ENCODE measurements at regions not wholly inside any gene's neighbourhood (a gene's known extent, or its start where the extent isn't known, plus 50 kb on each side); places are given as distances from the start of the nearest gene placed in this dataset.

DNA sequence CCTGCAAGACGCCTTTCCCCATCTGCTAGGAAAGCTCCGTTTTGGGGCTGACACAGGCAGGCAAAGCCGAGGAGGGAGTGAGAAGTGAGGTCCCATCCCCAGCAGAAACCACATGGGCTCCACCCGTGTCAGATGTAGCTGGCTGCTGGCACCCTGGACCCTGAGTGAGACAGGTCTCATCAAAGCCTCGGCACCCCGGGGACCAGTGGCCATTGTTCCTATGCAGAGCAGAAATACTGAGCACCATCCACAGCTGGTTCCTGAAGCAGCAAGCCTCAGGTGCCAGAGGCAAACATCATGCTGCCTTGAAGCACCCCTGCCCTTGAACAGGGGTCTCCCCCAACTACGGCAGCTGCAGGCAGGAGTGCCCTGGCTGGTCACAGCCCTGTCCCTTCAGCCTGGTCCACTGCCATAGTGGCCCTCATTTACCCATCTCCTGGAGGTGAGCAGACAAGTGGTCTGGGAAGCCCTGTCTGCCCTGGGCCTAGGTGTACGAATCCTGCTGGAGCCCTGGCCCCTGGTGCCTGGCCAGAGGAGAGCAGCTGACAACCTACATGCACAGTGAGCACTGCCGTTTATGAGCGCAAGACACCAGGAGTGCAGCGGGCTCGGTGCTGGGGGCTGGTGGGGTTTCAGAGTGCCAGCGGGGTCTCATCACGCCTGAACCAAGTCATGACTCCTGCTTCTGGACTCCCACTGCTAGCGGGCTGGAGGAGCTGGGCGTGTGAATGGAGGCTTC lies 289.8 kb upstream of the RTL1 start:
- 82 to 83% methylated on average over 16 of the region's 16 CpGs for WGBS, 2 donors
- intact Hi-C loops (cut with DNase I), result no loop called here
- DNase-seq, result no peak

DNA sequence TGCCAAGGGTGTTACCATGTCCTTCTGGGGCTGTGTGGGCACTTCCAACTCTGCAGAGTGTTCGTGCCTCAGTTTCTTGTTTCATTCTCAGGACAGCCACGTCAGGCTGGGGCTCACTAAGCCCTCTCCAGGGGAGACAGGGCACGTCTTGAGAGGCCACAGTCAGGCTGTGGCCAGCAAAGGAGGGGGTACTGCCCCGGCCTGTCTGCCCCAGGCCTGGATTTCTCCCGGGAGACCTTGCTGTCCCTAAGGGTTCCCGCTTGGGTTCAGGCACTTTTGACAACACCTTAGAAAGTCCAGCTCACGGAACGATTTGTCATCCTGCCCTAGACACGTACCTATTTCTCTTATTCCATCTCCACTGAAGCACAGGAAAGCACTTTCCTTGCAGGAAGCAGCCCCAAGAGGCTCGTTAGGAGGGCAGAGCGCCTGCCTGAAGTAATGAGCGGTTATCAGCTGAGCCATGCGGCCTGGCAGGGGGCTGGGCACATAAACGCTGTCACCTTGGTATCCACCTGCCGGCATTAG lies 290.4 kb upstream of the RTL1 start:
- Histone ChIP-seq H3K36me3 (no peaks in the 10 kb centered on the region), H3K9me3 (no peaks in the 10 kb centered on the region), H3K27ac (no peak overlapping the region), H3K27me3 (peaks cover 0 to 31% (median 14%) of the 10 kb centered on the region in 7 donors), H3K4me1 (no peaks in the 10 kb centered on the region), H3K4me3 (no peak overlapping the region)
- ATAC-seq (no peak), DNase-seq (no peak)
- intact Hi-C loops (cut with DNase I), result no loop called here
- TF ChIP-seq, protein P1, sequence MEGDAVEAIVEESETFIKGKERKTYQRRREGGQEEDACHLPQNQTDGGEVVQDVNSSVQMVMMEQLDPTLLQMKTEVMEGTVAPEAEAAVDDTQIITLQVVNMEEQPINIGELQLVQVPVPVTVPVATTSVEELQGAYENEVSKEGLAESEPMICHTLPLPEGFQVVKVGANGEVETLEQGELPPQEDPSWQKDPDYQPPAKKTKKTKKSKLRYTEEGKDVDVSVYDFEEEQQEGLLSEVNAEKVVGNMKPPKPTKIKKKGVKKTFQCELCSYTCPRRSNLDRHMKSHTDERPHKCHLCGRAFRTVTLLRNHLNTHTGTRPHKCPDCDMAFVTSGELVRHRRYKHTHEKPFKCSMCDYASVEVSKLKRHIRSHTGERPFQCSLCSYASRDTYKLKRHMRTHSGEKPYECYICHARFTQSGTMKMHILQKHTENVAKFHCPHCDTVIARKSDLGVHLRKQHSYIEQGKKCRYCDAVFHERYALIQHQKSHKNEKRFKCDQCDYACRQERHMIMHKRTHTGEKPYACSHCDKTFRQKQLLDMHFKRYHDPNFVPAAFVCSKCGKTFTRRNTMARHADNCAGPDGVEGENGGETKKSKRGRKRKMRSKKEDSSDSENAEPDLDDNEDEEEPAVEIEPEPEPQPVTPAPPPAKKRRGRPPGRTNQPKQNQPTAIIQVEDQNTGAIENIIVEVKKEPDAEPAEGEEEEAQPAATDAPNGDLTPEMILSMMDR (IDR thresholded peaks at IDR 0.05), result no peak
- WGBS, 2 donors, result 64% methylated on average over 15 of the region's 15 CpGs

More for the DNA sequence above, 289.8 kb upstream of the RTL1 start:
- H3K27me3 ChIP-seq, result peaks cover 0 to 31% (median 14%) of the 10 kb centered on the region in 7 donors
- TF ChIP-seq, protein P1 (IDR thresholded peaks at IDR 0.05), result no peak
- H3K36me3 ChIP-seq, result no peaks in the 10 kb centered on the region
- no peak for ATAC-seq
- H3K4me1 ChIP-seq, result no peaks in the 10 kb centered on the region
- H3K9me3 ChIP-seq, result no peaks in the 10 kb centered on the region
- no peak overlapping the region for H3K4me3 ChIP-seq
- H3K27ac ChIP-seq, result no peak overlapping the region

DNA sequence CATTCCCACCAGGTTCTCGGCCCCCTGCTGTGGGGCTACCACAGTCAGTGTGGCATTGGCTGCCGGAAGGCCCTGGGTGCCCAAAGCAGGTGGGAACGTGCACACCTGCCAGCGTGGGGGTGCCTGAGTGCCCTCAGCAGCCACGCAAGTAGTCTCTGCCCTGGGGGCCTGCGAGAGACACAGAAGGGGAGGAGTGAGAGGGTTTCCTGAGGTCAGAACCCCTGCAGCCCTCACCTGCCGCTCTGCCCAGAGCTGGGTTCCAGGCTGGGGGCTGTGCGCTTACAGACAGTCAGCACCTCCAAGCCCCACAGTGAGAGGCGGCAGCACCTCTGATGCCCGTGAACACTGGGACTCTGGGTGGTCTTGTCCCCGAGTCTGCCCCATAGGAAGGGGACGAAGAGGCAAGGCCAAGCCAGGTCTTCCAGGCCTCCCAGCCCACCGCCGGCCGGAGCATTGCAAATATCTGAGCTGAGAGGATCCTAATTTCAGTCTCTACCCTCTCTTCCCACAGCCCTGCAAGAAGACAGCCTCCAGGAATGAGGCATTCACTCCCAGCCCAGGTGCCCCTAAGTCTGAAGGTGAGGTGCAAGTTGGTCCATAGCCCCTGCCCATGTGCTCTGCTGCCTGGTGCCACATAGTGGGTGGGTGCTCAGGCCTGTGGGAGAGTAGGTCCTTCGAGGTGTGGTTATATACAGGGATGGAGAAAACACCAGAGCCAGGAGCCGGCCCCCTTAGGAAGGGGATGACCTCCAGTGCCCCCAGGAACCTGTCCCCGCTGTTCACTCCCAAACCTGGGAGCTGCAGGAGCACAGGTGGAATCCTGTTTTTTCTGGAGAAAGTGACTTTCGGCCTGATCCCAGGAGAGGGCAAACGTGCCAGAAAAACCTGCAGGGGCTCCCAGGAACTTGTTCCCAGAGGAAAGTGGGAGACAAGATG lies 291.1 kb upstream of the RTL1 start:
- intact Hi-C loops (cut with DNase I), result no loop called here
- ATAC-seq (no peak), DNase-seq (no peak)
- no peak overlapping the region for H3K4me3 ChIP-seq
- no peaks in the 10 kb centered on the region for H3K36me3 ChIP-seq
- TF ChIP-seq, protein P1 (IDR thresholded peaks at IDR 0.05), result no peak
- no peaks in the 10 kb centered on the region for H3K4me1 ChIP-seq
- H3K27ac ChIP-seq, result no peak overlapping the region
- H3K27me3 ChIP-seq, result peaks cover 0 to 31% (median 14%) of the 10 kb centered on the region in 7 donors
- H3K9me3 ChIP-seq, result no peaks in the 10 kb centered on the region
- WGBS, 2 donors, result 75 to 76% methylated on average over 20 of the region's 20 CpGs

DNA sequence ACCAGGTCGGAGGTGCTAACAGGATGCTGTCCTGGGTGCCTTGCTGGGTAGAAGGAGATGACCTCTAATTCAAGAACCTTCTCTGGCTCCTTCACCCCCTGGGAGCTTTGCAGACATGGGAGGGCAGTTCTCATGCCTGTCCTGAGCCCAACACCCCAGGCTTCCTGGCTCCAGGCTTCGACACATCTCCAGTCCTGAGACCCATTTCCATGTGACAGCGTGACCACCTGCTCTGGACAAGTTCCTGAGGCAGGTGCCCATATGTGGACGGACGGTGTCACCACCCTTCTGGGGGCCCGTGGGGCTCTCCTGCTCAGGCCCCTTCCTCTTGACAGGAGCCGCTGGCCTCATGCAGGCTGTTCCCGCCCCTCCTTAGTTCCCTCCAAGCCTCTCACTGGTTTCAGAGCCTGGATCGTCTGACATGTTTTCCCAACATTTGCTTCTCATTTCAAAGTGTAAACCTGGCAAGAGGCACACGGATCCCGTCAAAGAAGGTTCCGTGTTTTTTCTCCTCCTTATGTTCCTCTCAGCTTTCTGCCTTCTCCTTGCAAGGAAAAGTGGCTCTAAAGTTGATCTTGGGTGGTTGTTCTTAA lies 291.9 kb upstream of the RTL1 start:
- ATAC-seq (no peak), DNase-seq (no peak)
- Histone ChIP-seq H3K36me3 (no peaks in the 10 kb centered on the region), H3K9me3 (no peaks in the 10 kb centered on the region), H3K27me3 (peaks cover 0 to 31% (median 14%) of the 10 kb centered on the region in 7 donors), H3K4me3 (no peak overlapping the region), H3K27ac (no peak overlapping the region), H3K4me1 (no peaks in the 10 kb centered on the region)
- intact Hi-C loops (cut with DNase I), result no loop called here
- 64 to 68% methylated on average over 12 of the region's 12 CpGs for WGBS, 2 donors
- TF ChIP-seq, protein P1 (IDR thresholded peaks at IDR 0.05), result no peak
